SK-MEL-5 (cell line): ENCODE measurements at regions not wholly inside any gene's neighbourhood (a gene's known extent, or its start where the extent isn't known, plus 50 kb on each side); places are given as distances from the start of the nearest gene placed in this dataset.
A peak's percentile ranks its signal among the peaks of the same experiment; 100 is the strongest.

Source experiments
- DNase-seq: peaks from one replicate; pipeline ENCODE4 v3.0.0-alpha.2; 2016; ENCODE audit warnings: low read depth, low spot score
- in situ Hi-C: cut with HindIII; loops from 2 replicates; pipeline ENCODE4 v1.10.0; 2016; ENCODE audit warnings: low sequenced_read_pairs, high pct_unique_total_duplicates, low pct_unique_long_range_greater_than_20kb

DNA sequence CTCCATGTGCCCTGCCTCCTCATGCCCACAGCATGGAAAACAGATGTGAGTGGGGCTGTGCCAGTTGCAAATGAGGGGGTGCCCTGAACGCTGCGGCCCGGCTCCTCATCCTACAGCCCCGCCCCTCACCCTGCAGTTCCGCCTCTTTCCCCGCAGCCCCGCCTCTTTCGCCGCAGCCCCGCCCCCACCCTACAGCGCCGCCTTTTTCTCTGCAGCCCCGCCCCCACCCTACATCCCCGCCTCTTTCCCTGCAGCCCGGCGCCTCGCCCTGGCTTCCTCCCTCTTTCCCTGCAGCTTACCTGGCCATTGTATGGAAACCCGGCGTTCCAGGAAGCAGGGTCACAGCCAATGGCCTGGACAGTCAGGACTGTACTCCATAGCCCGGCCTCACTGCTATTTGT lies 284.9 kb downstream of the TLE3 start:
- DNase-seq = no peak
- in situ Hi-C loops = no loop called here

DNA sequence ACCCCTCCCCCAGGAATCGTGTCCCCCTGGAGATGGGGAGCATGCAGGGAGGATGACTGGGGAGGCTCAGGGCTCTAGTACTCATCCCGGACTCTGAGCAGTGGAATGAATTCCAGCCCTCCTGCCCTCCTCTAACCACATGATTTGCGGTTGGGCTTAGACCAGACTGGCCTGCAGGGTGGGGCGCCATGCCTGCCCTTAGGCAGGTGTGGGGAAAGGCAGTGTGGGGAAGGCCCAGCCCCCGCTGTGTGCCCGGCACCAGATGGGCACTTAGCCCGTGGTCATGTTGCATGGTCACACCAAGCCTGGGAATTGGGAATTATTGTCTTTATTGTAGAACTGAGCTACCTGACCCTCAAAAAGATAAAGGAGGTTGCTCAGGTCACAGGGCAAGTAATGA lies 283.8 kb downstream of the TLE3 start:
- no peak for DNase-seq

DNA sequence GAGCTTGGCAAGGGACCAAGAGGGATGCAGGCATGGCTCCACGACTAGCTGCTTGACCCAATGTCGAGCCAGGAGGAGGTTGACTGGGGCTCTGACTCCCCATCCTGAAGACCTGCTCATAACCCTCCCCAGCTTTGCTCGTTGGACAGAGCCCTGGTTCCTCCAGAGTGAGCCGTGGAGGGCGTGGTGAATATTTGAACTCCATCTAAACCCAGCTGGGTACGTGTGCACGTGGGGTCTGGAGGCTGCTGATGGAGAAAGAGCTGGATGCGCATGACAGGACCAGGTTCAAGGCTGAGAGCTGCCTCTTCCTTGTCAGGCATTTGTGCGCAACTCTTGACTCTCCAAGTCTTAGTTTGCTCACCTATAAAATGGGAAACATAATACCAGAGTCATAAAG lies 282.8 kb downstream of the TLE3 start:
- DNase-seq = no peak
- in situ Hi-C loops = no loop called here

More for the DNA sequence above, 283.8 kb downstream of the TLE3 start:
- in situ Hi-C loops = no loop called here

- no peak for DNase-seq
- in situ Hi-C loops = no loop called here
These were observed 281.9 kb downstream of the TLE3 start for GRCh38 chr15:69815793-69816192.

- DNase-seq = no peak
- in situ Hi-C loops = no loop called here
These were observed 281.2 kb downstream of the TLE3 start for GRCh38 chr15:69816522-69816921.

DNA sequence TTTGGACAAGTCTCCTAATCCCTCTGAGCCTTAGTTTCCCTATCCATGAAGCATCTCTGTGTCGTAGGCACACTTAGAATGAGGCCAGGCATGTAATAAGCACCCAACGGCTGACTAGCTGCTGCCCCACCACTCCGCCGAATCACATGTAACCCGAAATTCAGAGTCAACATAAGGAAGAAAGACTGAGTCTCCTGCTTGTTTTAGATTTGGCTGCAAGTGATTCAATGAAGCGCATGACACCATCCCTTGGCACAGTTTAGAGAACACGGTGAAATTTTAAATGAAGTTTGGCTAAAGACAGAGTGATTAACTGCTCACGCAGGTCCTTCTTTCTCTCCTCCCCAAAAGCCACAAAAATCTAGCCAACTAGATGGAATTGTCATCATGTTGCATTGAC lies 279.2 kb downstream of the TLE3 start:
- in situ Hi-C loops = no loop called here
- DNase-seq = no peak

- DNase-seq = no peak
- in situ Hi-C loops = no loop called here
These were observed 278.3 kb downstream of the TLE3 start for GRCh38 chr15:69819371-69819770.

DNA sequence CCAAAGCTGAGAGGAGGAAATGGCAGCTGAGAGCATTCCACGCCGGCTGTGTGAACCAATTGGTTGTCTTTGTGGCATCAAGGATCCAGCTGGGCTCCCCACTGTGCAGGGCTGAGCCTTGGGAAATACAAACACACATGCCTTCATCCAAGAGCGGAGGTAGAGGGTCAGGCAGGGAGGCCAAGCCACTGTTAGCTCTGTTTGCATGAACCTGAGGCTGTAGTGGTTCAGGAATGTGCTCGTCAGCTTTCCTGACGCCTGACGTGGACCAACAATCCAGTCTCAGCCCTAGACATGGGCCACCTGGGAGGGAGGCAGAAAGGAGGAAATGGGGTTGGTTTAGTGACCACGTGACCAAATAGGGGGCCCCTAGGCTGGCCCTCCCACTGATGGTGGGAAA lies 276.9 kb downstream of the TLE3 start:
- no peak for DNase-seq
- in situ Hi-C loops = no loop called here

DNA sequence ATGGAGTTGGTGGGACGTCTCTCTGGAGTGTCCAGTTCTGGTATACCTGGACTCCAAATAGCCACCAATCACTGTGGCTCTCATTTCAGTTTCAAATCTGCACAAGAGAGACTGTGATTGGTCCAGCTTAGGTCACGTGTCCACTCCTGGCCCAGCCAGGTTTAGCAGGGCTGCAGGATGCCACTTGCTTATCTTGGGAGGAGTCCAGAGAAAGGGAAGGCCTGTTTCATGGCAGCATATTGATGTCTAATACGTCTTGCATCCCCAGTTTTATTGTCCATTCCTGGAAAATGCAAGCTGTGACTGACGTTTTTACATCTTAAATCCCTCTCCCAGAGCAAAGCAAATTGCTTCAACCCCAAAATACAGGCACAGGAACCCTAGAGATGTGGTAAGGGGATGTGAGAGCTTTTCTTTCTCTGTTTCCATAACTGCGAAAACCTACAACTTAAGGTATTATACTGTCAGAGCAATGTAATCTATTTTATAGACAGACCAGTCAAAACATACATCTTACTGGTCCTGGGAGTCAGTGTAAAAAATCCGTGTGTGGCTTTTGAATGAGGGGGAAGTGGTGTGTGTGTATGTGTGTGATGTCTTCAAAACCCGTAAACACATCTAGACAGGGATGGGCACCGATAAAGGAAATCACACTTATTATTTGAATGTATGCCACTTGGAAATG lies 274.4 kb downstream of the TLE3 start:
- in situ Hi-C loops = no loop called here
- DNase-seq = peak; percentile 37

DNA sequence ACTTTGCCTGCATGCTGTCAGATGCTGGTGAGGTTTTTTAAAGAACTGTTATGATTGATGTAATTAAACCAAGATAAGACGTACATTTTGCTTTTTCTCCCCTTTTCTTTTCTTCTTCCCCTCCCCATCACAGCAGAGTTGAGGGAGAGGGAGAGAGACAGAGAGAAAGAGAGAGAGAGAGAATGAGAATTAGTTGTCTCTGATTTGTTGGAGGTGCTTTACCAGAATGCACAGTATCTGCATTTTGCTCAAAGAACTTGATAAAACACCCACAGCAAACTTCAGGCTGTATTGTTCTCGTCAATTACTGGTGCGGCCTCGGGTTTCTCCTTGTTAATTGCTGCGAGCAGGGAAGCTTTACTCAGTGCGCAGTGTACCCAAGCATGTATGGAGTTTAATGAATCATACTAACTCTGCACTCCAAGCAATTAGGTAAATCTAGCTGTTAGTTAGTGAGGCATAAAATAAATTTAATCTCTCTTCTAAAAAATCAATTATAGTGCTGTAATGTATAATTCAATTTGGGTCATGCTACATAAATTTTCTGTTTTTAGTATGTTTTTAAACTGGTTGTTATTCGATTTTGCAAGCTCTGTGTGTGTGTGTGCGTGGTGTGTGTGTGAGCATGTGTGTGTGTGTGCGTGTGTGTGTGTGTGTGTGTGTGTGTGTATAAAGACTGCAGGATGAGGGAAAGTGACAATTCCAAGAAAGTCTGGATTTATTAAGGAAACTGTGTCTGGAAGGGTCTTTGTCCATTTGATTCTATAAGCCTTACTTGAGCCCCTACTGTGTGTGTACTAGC lies 273.4 kb downstream of the TLE3 start:
- DNase-seq = no peak

DNA sequence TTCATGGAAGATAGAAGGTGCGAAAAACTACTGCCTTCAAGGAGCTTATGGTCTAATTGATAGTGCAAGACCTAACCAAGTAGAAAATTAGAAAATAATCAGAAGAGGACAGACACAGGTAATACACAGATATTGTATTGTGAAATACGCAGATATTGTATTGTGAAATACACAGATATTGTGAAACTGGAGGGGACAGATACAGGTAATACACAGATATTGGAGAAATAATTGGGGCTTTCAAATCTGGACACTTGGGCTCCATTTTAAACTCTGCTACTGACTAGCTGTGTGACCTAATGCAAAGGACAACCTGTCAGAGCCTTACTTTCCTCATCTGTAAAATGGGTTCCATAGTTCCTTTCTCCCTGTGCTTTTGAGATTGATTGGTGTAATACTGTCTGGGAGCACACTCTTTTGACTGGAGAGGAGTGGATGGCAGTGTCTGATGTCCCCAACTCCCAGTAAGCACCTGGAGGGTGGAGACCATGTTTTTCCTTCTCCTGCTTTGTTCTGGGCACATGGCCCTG lies 272.8 kb downstream of the TLE3 start:
- in situ Hi-C loops = no loop called here
- no peak for DNase-seq

More for the DNA sequence above, 273.4 kb downstream of the TLE3 start:
- in situ Hi-C loops = no loop called here

GRCh38 chr15:69825941-69826818 lies 271.5 kb downstream of the TLE3 start:
- in situ Hi-C loops = no loop called here
- DNase-seq = no peak

GRCh38 chr15:69826819-69827175 lies 270.9 kb downstream of the TLE3 start:
- DNase-seq = no peak
- in situ Hi-C loops = no loop called here

DNA sequence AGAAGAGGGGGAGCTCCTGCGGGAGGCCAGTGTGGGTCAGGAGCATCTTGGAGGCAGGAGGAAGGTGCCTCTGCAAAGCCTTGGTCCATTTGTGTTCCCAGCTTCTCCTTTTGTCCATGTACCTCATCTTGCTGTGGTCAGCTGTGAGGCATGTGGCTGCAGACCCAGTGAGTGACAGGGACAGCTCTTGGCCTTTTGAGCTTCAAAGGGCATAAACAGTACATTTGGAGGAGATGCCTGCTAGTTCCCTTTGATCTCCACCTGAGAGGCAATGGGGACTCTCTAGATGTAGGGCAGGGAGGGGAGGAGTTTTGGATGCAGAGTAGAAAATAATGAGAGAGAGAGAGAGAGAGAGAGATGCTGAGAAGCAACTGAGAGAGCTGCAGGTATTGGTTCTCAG lies 270.0 kb downstream of the TLE3 start:
- in situ Hi-C loops = no loop called here
- no peak for DNase-seq

- DNase-seq = no peak
- in situ Hi-C loops = no loop called here
These were observed 269.4 kb downstream of the TLE3 start for GRCh38 chr15:69828181-69828828.

DNA sequence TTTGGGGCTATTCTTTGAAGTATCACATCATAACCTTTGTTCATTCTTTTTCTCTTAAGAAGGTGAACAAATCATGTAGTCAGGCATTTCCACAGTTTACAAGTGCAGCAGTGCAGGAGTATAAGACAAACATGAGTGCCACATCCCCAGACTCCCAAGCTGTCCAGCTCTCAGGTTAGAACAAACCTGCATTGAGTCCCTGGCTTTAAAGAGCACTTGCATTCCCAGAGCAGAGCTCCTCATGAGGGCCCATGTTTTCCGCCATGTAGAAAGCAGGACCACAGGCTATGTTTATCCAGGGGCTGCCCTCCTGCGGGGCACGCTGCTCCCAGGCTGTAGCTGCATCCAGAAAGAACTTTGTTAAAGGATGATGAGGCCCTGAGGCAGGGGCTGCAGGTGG lies 267.7 kb downstream of the TLE3 start:
- in situ Hi-C loops = no loop called here
- DNase-seq = no peak

- DNase-seq = no peak
- in situ Hi-C loops = no loop called here
These were observed 267.3 kb downstream of the TLE3 start for GRCh38 chr15:69830430-69830829.

- no peak for DNase-seq
- in situ Hi-C loops = no loop called here
These were observed 266.8 kb downstream of the TLE3 start for GRCh38 chr15:69830876-69831275.
